Hepatocyte (in vitro differentiated cells): ENCODE measurements at regions not wholly inside any gene's neighbourhood (a gene's known extent, or its start where the extent isn't known, plus 50 kb on each side); places are given as distances from the start of the nearest gene placed in this dataset.

Experiments used
- DNase-seq: peaks from one replicate; pipeline ENCODE4 v3.0.0-alpha.2; 2016; ENCODE audit warnings: low spot score
- H2AFZ ChIP-seq: fragments of 200-600 bp; sonication (generic); 2 replicates; pipeline ENCODE4 v1.6.0; 2016; ENCODE audit warnings: antibody characterized with exemption, mild to moderate bottlenecking
- H3K27ac ChIP-seq: fragments of 200-600 bp; sonication (generic); 2 replicates; pipeline ENCODE4 v1.5.1; 2016; ENCODE audit warnings: mild to moderate bottlenecking
- H3K27me3 ChIP-seq: fragments of 200-600 bp; sonication (generic); 2 replicates; pipeline ENCODE4 v1.6.1; 2016
- H3K36me3 ChIP-seq: fragments of 200-600 bp; sonication (generic); replicated peaks from 2 replicates; pipeline ENCODE4 v1.5.1; 2016; ENCODE audit warnings: low read depth; ENCODE audit not compliant: insufficient read depth
- H3K4me1 ChIP-seq: fragments of 200-600 bp; sonication (generic); 2 replicates; pipeline ENCODE4 v1.5.1; 2016; ENCODE audit warnings: mild to moderate bottlenecking, moderate library complexity; ENCODE audit not compliant: insufficient read depth
- H3K4me2 ChIP-seq: fragments of 200-600 bp; sonication (generic); 2 replicates; pipeline ENCODE4 v1.6.0; 2016
- H3K4me3 ChIP-seq: fragments of 200-600 bp; sonication (generic); 2 replicates; pipeline ENCODE4 v1.5.1; 2016; ENCODE audit warnings: mild to moderate bottlenecking
- H3K79me2 ChIP-seq: fragments of 200-600 bp; sonication (generic); 2 replicates; pipeline ENCODE4 v1.6.0; 2017; ENCODE audit warnings: mild to moderate bottlenecking
- H3K9me2 ChIP-seq: fragments of 200-600 bp; sonication (generic); replicated peaks from 2 replicates; pipeline ENCODE4 v1.6.0; 2017; ENCODE audit warnings: mild to moderate bottlenecking; ENCODE audit not compliant: insufficient read depth
- H3K9me3 ChIP-seq: fragments of 200-600 bp; sonication (generic); 2 replicates; pipeline ENCODE4 v1.5.1; 2016; ENCODE audit warnings: low read depth, mild to moderate bottlenecking
- H4K20me1 ChIP-seq: fragments of 200-600 bp; sonication (generic); 2 replicates; pipeline ENCODE4 v1.6.0; 2016; ENCODE audit warnings: mild to moderate bottlenecking; ENCODE audit not compliant: insufficient read depth, poor library complexity, severe bottlenecking
- EZH2 ChIP-seq: fragments of 200-600 bp; sonication (generic); IDR thresholded peaks from 2 replicates; pipeline ENCODE4 v1.6.1; 2016; ENCODE audit warnings: antibody characterized with exemption, mild to moderate bottlenecking, borderline replicate concordance
- EZH2phosphoT487 ChIP-seq: fragments of 200-600 bp; sonication (generic); IDR thresholded peaks from one replicate; pipeline ENCODE4 v1.6.1; 2018; ENCODE audit warnings: antibody characterized with exemption, mild to moderate bottlenecking, low read depth, moderate library complexity; ENCODE audit not compliant: unreplicated experiment, severe bottlenecking
- WGBS: methylation state at CpG from one replicate; pipeline ENCODE4 v1.1.6; 2016; ENCODE audit warnings: low lambda C conversion rate; ENCODE audit errors: missing lambda C conversion rate; 5-methylcytosine and 5-hydroxymethylcytosine counted together
- TF ChIP-seq, protein P1 (sequence below): fragments of 200-600 bp; sonication (generic); IDR thresholded peaks from 2 replicates; pipeline ENCODE4 v1.5.1; 2016; ENCODE audit warnings: antibody characterized with exemption, mild to moderate bottlenecking; ENCODE audit not compliant: poor library complexity

DNA sequence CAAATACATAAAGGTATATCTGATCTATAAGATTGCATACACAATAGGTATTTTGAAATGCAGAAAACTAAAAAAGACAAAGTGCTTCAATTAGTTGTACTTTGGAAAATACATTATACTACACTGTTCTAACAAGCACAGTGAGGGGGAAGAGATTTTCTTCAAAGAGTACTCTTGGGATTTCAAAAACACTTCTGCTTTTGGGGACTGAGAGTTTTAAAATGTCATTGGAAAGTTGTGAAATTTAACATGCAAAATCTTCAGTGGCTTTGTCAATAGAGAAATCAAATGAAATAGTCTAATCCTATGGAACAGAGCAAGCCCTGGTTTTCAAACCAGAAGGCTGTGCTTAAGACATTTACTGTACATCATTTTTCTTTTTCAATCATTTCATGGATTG is 322.2 kb upstream of the SEMA6D start:
- peaks cover 8% of the 10 kb centered on the region for H3K4me1 ChIP-seq
- H3K79me2 ChIP-seq, result no peaks in the 10 kb centered on the region
- H3K4me3 ChIP-seq, result no peak overlapping the region
- peaks cover 6% of the 10 kb centered on the region for H3K27me3 ChIP-seq
- TF ChIP-seq EZH2 (no peak), EZH2phosphoT487 (no peak)
- TF ChIP-seq, protein P1, sequence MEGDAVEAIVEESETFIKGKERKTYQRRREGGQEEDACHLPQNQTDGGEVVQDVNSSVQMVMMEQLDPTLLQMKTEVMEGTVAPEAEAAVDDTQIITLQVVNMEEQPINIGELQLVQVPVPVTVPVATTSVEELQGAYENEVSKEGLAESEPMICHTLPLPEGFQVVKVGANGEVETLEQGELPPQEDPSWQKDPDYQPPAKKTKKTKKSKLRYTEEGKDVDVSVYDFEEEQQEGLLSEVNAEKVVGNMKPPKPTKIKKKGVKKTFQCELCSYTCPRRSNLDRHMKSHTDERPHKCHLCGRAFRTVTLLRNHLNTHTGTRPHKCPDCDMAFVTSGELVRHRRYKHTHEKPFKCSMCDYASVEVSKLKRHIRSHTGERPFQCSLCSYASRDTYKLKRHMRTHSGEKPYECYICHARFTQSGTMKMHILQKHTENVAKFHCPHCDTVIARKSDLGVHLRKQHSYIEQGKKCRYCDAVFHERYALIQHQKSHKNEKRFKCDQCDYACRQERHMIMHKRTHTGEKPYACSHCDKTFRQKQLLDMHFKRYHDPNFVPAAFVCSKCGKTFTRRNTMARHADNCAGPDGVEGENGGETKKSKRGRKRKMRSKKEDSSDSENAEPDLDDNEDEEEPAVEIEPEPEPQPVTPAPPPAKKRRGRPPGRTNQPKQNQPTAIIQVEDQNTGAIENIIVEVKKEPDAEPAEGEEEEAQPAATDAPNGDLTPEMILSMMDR, result no peak
- H3K36me3 ChIP-seq, result no peaks in the 10 kb centered on the region
- no peaks in the 10 kb centered on the region for H3K9me2 ChIP-seq
- H2AFZ ChIP-seq, result no peak overlapping the region
- no peak for DNase-seq
- no peak overlapping the region for H3K27ac ChIP-seq
- no peaks in the 10 kb centered on the region for H3K9me3 ChIP-seq
- no peaks in the 10 kb centered on the region for H4K20me1 ChIP-seq
- no peak overlapping the region for H3K4me2 ChIP-seq

DNA sequence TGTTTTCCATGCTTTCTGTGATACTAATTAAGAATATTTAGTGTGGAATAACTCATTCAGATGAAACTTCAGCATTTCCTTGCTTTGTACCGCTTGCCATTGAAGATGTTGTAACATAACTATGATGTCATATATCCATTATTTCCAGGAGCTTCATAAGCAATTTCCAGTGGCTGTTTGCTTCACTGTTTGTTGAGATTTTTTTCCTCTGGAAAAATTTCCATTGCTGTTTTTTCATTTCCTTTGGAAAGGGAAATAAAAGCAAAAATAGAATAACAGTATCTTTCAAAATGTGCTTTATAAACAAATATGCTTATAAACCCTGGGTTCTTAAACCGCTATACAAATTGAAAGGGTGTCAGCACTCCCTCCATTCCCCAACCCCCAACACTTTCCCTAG is 319.6 kb upstream of the SEMA6D start:
- H3K79me2 ChIP-seq, result no peaks in the 10 kb centered on the region
- H3K4me1 ChIP-seq, result peaks cover 8% of the 10 kb centered on the region
- H4K20me1 ChIP-seq, result no peaks in the 10 kb centered on the region
- no peak for DNase-seq
- peaks cover 6% of the 10 kb centered on the region for H3K27me3 ChIP-seq
- no peaks in the 10 kb centered on the region for H3K9me2 ChIP-seq
- H3K9me3 ChIP-seq, result no peaks in the 10 kb centered on the region
- no peak overlapping the region for H3K27ac ChIP-seq
- TF ChIP-seq, protein P1, result no peak
- TF ChIP-seq EZH2phosphoT487, result no peak
- TF ChIP-seq EZH2, result no peak
- WGBS, result 79% methylated on average over 2 of the region's 2 CpGs
- no peak overlapping the region for H3K4me3 ChIP-seq
- H3K36me3 ChIP-seq, result no peaks in the 10 kb centered on the region
- no peak overlapping the region for H3K4me2 ChIP-seq
- no peak overlapping the region for H2AFZ ChIP-seq

DNA sequence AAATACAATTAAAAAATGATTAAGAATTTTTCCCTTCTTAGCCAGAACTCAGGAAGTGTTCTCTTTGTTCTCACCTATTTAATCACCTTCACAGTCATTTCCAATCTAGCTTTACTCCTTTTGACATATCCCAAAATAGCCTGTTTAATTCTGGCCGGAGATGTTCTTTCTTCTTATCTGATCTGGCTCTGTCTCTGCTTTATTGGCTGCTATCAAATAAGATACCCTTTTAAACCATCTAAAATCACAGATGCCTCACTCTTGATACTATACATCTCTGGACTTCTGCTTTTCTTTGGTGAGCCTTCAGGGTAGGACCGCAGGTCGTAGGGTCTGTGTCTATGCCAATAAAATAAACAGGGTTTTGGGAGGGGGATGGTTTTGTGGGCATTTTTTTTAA is 319.2 kb upstream of the SEMA6D start:
- Histone ChIP-seq H3K27me3 (peaks cover 3% of the 10 kb centered on the region), H3K4me1 (peaks cover 8% of the 10 kb centered on the region), H3K27ac (no peak overlapping the region), H3K4me2 (no peak overlapping the region), H3K9me2 (no peaks in the 10 kb centered on the region), H3K4me3 (no peak overlapping the region), H2AFZ (no peak overlapping the region), H3K9me3 (no peaks in the 10 kb centered on the region), H3K36me3 (no peaks in the 10 kb centered on the region), H4K20me1 (no peaks in the 10 kb centered on the region), H3K79me2 (no peaks in the 10 kb centered on the region)
- TF ChIP-seq EZH2phosphoT487, result no peak
- TF ChIP-seq, protein P1, result no peak
- no peak for TF ChIP-seq EZH2
- 48% methylated on average over 3 of the region's 3 CpGs for WGBS
- DNase-seq, result no peak

DNA sequence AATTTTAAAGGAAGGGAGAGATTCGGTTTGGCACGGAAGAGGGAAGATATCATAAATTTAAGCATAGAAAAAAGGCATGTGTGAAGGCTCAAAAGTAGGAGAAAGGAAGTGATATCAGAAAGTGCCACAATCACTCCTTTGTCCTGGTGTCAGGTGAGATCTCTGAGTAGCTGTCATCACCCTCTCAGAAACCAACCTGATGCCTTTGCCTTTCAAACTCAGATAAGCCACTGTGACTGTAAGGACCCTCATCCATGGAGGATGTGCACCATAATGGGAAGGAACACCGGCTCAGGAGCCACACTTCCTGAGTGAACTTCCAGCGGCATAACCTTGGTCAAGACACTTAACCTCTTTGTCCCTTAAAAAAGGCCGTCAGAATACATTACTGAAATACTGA is 318.7 kb upstream of the SEMA6D start:
- 73% methylated on average over 5 of the region's 5 CpGs for WGBS
- H3K27me3 ChIP-seq, result peaks cover 4% of the 10 kb centered on the region
- no peaks in the 10 kb centered on the region for H3K9me3 ChIP-seq
- no peak overlapping the region for H2AFZ ChIP-seq
- no peak overlapping the region for H3K27ac ChIP-seq
- no peak for DNase-seq
- H3K4me3 ChIP-seq, result no peak overlapping the region
- peaks cover 8% of the 10 kb centered on the region for H3K4me1 ChIP-seq
- no peaks in the 10 kb centered on the region for H3K9me2 ChIP-seq
- H3K4me2 ChIP-seq, result no peak overlapping the region
- no peaks in the 10 kb centered on the region for H3K36me3 ChIP-seq
- TF ChIP-seq EZH2 (no peak), EZH2phosphoT487 (no peak)
- TF ChIP-seq, protein P1, result no peak
- H4K20me1 ChIP-seq, result no peaks in the 10 kb centered on the region
- no peaks in the 10 kb centered on the region for H3K79me2 ChIP-seq
